GM21576 (cell line): ENCODE measurements at regions not wholly inside any gene's neighbourhood (a gene's known extent, or its start where the extent isn't known, plus 50 kb on each side); places are given as distances from the start of the nearest gene placed in this dataset.

Experiments
- ATAC-seq: cut with Tn5 transposase; IDR thresholded peaks from one replicate; pipeline ENCODE4 v1.9.1; 2021; ENCODE audit warnings: mild to moderate bottlenecking, moderate library complexity; ENCODE audit not compliant: unreplicated experiment

GRCh38 chr6:21949211-21949801 is 347.5 kb downstream of the PRL start:
- ATAC-seq, result no peak

- ATAC-seq, result no peak
These were observed 344.5 kb downstream of the PRL start for GRCh38 chr6:21952367-21952766.

GRCh38 chr6:21953831-21954801 is 342.7 kb downstream of the PRL start:
- ATAC-seq, result no peak

- ATAC-seq, result no peak
These were observed 341.7 kb downstream of the PRL start for GRCh38 chr6:21955053-21955595.

GRCh38 chr6:21955951-21956350 is 340.9 kb downstream of the PRL start:
- no peak for ATAC-seq

GRCh38 chr6:21958428-21958827 is 338.4 kb downstream of the PRL start:
- ATAC-seq, result no peak

- ATAC-seq, result no peak
These were observed 335.6 kb downstream of the PRL start for GRCh38 chr6:21961226-21961625.

GRCh38 chr6:21965016-21965415 is 331.8 kb downstream of the PRL start:
- no peak for ATAC-seq

GRCh38 chr6:21965953-21966539 is 330.8 kb downstream of the PRL start:
- no peak for ATAC-seq

GRCh38 chr6:21967056-21967974 is 329.5 kb downstream of the PRL start:
- ATAC-seq, result no peak

- ATAC-seq, result no peak
These were observed 328.4 kb downstream of the PRL start for GRCh38 chr6:21968411-21968810.

GRCh38 chr6:21969192-21969591 is 327.6 kb downstream of the PRL start:
- no peak for ATAC-seq

- ATAC-seq, result no peak
These were observed 326.1 kb downstream of the PRL start for GRCh38 chr6:21970569-21971300.

- ATAC-seq, result no peak
These were observed 325.3 kb downstream of the PRL start for GRCh38 chr6:21971541-21971940.

GRCh38 chr6:21972516-21972915 is 324.3 kb downstream of the PRL start:
- ATAC-seq, result no peak

GRCh38 chr6:21977346-21977745 is 319.5 kb downstream of the PRL start:
- ATAC-seq, result no peak

GRCh38 chr6:21981235-21981833 is 315.5 kb downstream of the PRL start:
- ATAC-seq, result no peak

GRCh38 chr6:21984135-21984534 is 312.7 kb downstream of the PRL start:
- ATAC-seq, result no peak

GRCh38 chr6:21984561-21984960 is 312.3 kb downstream of the PRL start:
- no peak for ATAC-seq
